SU-DHL-6 (cell line): ENCODE measurements at regions not wholly inside any gene's neighbourhood (a gene's known extent, or its start where the extent isn't known, plus 50 kb on each side); places are given as distances from the start of the nearest gene placed in this dataset.

Source experiments
- CTCF ChIP-seq: fragments of 200-600 bp; sonication (generic); IDR thresholded peaks from one replicate; pipeline ENCODE4 v1.5.1; 2017; ENCODE audit warnings: antibody characterized with exemption, mild to moderate bottlenecking, low read length, moderate library complexity; ENCODE audit not compliant: insufficient read depth, poor library complexity, severe bottlenecking
- EZH2phosphoT487 ChIP-seq: fragments of 200-600 bp; sonication (generic), shearing (Covaris generic); conservative IDR thresholded peaks from 2 replicates; pipeline ENCODE4 v1.6.1; 2018; ENCODE audit warnings: mild to moderate bottlenecking, antibody characterized with exemption, low read length, moderate library complexity, mixed read lengths

GRCh38 chr13:34070544-34071303 is 252.8 kb downstream of the RFC3 start:
- TF ChIP-seq CTCF (no peak), EZH2phosphoT487 (no peak)
